H1 (cell line): ENCODE measurements at regions not wholly inside any gene's neighbourhood (a gene's known extent, or its start where the extent isn't known, plus 50 kb on each side); places are given as distances from the start of the nearest gene placed in this dataset.

ENCODE experiments used
- CTCF ChIA-PET: fragments of 300-600 bp; sonication (Branson Sonifier 250); formaldehyde crosslinking; loops from one replicate; lab custom pipeline; 2021; ENCODE audit not compliant: partially characterized antibody; lab: Charles Lee
- POLR2A ChIA-PET: fragments of 300-600 bp; sonication (Branson Sonifier 250); formaldehyde crosslinking; loops from one replicate; lab custom pipeline; 2021; ENCODE audit warnings: inconsistent platforms; ENCODE audit not compliant: partially characterized antibody; lab: Charles Lee
- DNase-seq, 2 experiments: peaks; one replicate each; pipeline versions ENCODE4 v3.0.0 to v3.0.0-alpha.2; 2010 to 2022; ENCODE audit warnings: low spot score in 2 of 2, low read depth in 1 of 2, mixed read lengths in 1 of 2
- FAIRE-seq: peaks from 2 replicates; lab custom pipeline; 2011; peaks lifted over from hg19 to GRCh38; lab: Jason Lieb, UNC
- H2AFZ ChIP-seq: 2 replicates; pipeline ENCODE4 v1.8.1; 2012; ENCODE audit warnings: low read length, inconsistent platforms
- H2AK5ac ChIP-seq: 2 replicates; pipeline ENCODE4 v1.6.1; 2013; ENCODE audit warnings: low read depth, low read length
- H2BK120ac ChIP-seq: replicated peaks from 2 replicates; pipeline ENCODE3; 2013; ENCODE audit warnings: low read depth, low read length, inconsistent platforms
- H2BK12ac ChIP-seq: 2 replicates; pipeline ENCODE4 v1.6.1; 2013; ENCODE audit warnings: low read depth, low read length
- H2BK15ac ChIP-seq: 2 replicates; pipeline ENCODE4 v1.6.1; 2013; ENCODE audit warnings: low read length
- H2BK20ac ChIP-seq: 2 replicates; pipeline ENCODE4 v1.6.1; 2013; ENCODE audit warnings: low read length
- H2BK5ac ChIP-seq: 2 replicates; pipeline ENCODE4 v1.6.1; 2013; ENCODE audit warnings: low read depth, low read length
- H3K14ac ChIP-seq: 2 replicates; pipeline ENCODE4 v1.6.1; 2013; ENCODE audit warnings: inconsistent platforms; ENCODE audit not compliant: insufficient read length
- H3K18ac ChIP-seq: 2 replicates; pipeline ENCODE4 v1.6.1; 2013; ENCODE audit warnings: low read length; ENCODE audit errors: extremely low read depth
- H3K23ac ChIP-seq: 2 replicates; pipeline ENCODE4 v1.6.1; 2013; ENCODE audit warnings: inconsistent platforms; ENCODE audit not compliant: insufficient read length
- H3K23me2 ChIP-seq: 2 replicates; pipeline ENCODE4 v1.6.1; 2013; ENCODE audit warnings: low read depth, low read length
- H3K27ac ChIP-seq: 2 replicates; pipeline ENCODE4 v1.6.1; 2011; ENCODE audit warnings: low read depth, low read length, inconsistent platforms
- H3K27me3 ChIP-seq, 4 experiments: replicated peaks in 1 of 4; 1 replicate in 1 of 4; 2 replicates in 3 of 4; pipeline versions ENCODE4 v1.6.1 to v1.8.1; 2011 to 2013; ENCODE audit warnings: low read length in 3 of 4, mild to moderate bottlenecking in 3 of 4, inconsistent platforms in 2 of 4, mixed read lengths in 2 of 4, moderate library complexity in 1 of 4; ENCODE audit not compliant: control insufficient read depth in 3 of 4, insufficient read depth in 3 of 4; ENCODE audit errors: extremely low read depth in 1 of 4
- H3K36me3 ChIP-seq, 4 experiments: 2 replicates each; pipeline versions ENCODE4 v1.6.1 to v1.8.1; 2011 to 2013; ENCODE audit warnings: mild to moderate bottlenecking in 4 of 4, low read length in 3 of 4, moderate library complexity in 2 of 4, control low read depth in 1 of 4, inconsistent platforms in 1 of 4; ENCODE audit not compliant: insufficient read depth in 4 of 4, control insufficient read depth in 2 of 4
- H3K4ac ChIP-seq: replicated peaks from 2 replicates; pipeline ENCODE3; 2013; ENCODE audit warnings: low read length, low read depth, mixed read lengths, inconsistent platforms; ENCODE audit not compliant: insufficient read length
- H3K4me1 ChIP-seq, 4 experiments: replicated peaks in 1 of 4; 1 replicate in 1 of 4; 2 replicates in 3 of 4; pipeline versions ENCODE4 v1.6.1 to v1.8.1; 2011 to 2013; ENCODE audit warnings: low read length in 3 of 4, inconsistent platforms in 2 of 4, mixed read lengths in 1 of 4; ENCODE audit not compliant: insufficient read depth in 4 of 4, control insufficient read depth in 3 of 4
- H3K4me2 ChIP-seq, 2 experiments: 2 replicates each; pipeline versions ENCODE4 v1.6.1 to v1.8.1; 2011 to 2013; ENCODE audit warnings: low read depth in 2 of 2, low read length in 2 of 2, control low read depth in 1 of 2, inconsistent platforms in 1 of 2, mild to moderate bottlenecking in 1 of 2; ENCODE audit not compliant: insufficient read depth in 1 of 2
- H3K4me3 ChIP-seq, 4 experiments: fragments of 200-600, 300-600 bp in 1 of 4; sonication (generic), shearing (Covaris generic), sonication (Bioruptor Twin) in 1 of 4; 2 replicates each; pipeline versions ENCODE4 v1.5.1 to v1.8.1; 2011 to 2016; ENCODE audit warnings: low read length in 4 of 4, low read depth in 3 of 4, control low read depth in 2 of 4, inconsistent platforms in 2 of 4, mild to moderate bottlenecking in 2 of 4, mixed read lengths in 1 of 4, moderate library complexity in 1 of 4; ENCODE audit not compliant: insufficient read depth in 2 of 4; ENCODE audit errors: extremely low read depth in 1 of 4
- H3K56ac ChIP-seq: replicated peaks from 2 replicates; pipeline ENCODE3; 2013; ENCODE audit warnings: low read depth, mild to moderate bottlenecking, mixed read lengths, low read length, inconsistent platforms; ENCODE audit not compliant: insufficient read length
- H3K79me1 ChIP-seq: 2 replicates; pipeline ENCODE4 v1.6.1; 2013; ENCODE audit warnings: low read depth, low read length, control low read depth
- H3K79me2 ChIP-seq, 2 experiments: 2 replicates each; pipeline versions ENCODE4 v1.6.1 to v1.8.1; 2012 to 2013; ENCODE audit warnings: low read length in 2 of 2, mild to moderate bottlenecking in 2 of 2, inconsistent platforms in 1 of 2; ENCODE audit not compliant: insufficient read depth in 2 of 2, control insufficient read depth in 1 of 2
- H3K9ac ChIP-seq, 4 experiments: replicated peaks in 1 of 4; 1 replicate in 1 of 4; 2 replicates in 3 of 4; pipeline versions ENCODE4 v1.6.1 to v1.8.1; 2011 to 2013; ENCODE audit warnings: low read depth in 3 of 4, low read length in 3 of 4, control low read depth in 2 of 4, mild to moderate bottlenecking in 2 of 4, moderate library complexity in 2 of 4, inconsistent platforms in 1 of 4; ENCODE audit errors: extremely low read depth in 1 of 4
- H3K9me3 ChIP-seq, 2 experiments: 2 replicates each; pipeline versions ENCODE4 v1.6.1 to v1.8.1; 2012 to 2013; ENCODE audit warnings: mild to moderate bottlenecking in 2 of 2, moderate library complexity in 2 of 2, control low read depth in 1 of 2, inconsistent platforms in 1 of 2, low read depth in 1 of 2, low read length in 1 of 2, mixed read lengths in 1 of 2; ENCODE audit not compliant: insufficient read depth in 2 of 2
- H4K20me1 ChIP-seq, 2 experiments: replicated peaks in 1 of 2; 2 replicates each; pipeline versions ENCODE3 to v1.8.1; 2011 to 2013; ENCODE audit warnings: inconsistent platforms in 2 of 2, low read length in 2 of 2, mild to moderate bottlenecking in 1 of 2; ENCODE audit not compliant: insufficient read depth in 2 of 2, control insufficient read depth in 1 of 2
- H4K5ac ChIP-seq: 2 replicates; pipeline ENCODE4 v1.6.1; 2013; ENCODE audit warnings: low read length, low read depth, mixed read lengths, inconsistent platforms; ENCODE audit not compliant: insufficient read length
- H4K8ac ChIP-seq: 2 replicates; pipeline ENCODE4 v1.8.0; 2013; ENCODE audit warnings: mild to moderate bottlenecking, moderate library complexity, low read length, inconsistent platforms; ENCODE audit not compliant: insufficient read depth; ENCODE audit errors: extremely low read depth
- H4K91ac ChIP-seq: replicated peaks from 2 replicates; pipeline ENCODE3; 2013; ENCODE audit warnings: low read length, mixed read lengths, inconsistent platforms; ENCODE audit not compliant: insufficient read length
- ASH2L ChIP-seq: fragments of 200-600, 300-600 bp; sonication (generic); IDR thresholded peaks from one replicate; pipeline ENCODE4 v1.7.1; 2017; ENCODE audit warnings: low read length
- CBX5 ChIP-seq: fragments of 300-800, 300-1000 bp; sonication (generic); IDR thresholded peaks from 2 replicates; pipeline ENCODE4 v1.7.1; 2016; ENCODE audit warnings: antibody characterized with exemption, low read length, low read depth
- CEBPB ChIP-seq: IDR thresholded peaks from 2 replicates; pipeline ENCODE4 v1.6.1; 2012; ENCODE audit warnings: low read depth, low read length
- CTBP2 ChIP-seq: IDR thresholded peaks from 2 replicates; pipeline ENCODE4 v1.7.0; 2011; ENCODE audit warnings: borderline replicate concordance, mild to moderate bottlenecking, moderate library complexity, mixed read lengths, low read length; ENCODE audit not compliant: insufficient read depth, insufficient read length
- EGR1 ChIP-seq: IDR thresholded peaks from 2 replicates; pipeline ENCODE4 v1.6.1; 2011; ENCODE audit warnings: low read depth, low read length, borderline replicate concordance
- GABPA ChIP-seq: IDR thresholded peaks from 2 replicates; pipeline ENCODE4 v1.6.1; 2011; ENCODE audit warnings: mild to moderate bottlenecking, low read length, moderate library complexity, borderline replicate concordance; ENCODE audit not compliant: insufficient read depth
- GTF2F1 ChIP-seq: IDR thresholded peaks from 2 replicates; pipeline ENCODE4 v1.6.1; 2012; ENCODE audit warnings: low read depth, low read length, improper control_type of control experiment, borderline replicate concordance
- PHF8 ChIP-seq: fragments of 200-600 bp; sonication (generic); conservative IDR thresholded peaks from 2 replicates; pipeline ENCODE4 v1.7.1; 2012; ENCODE audit warnings: low read depth, mild to moderate bottlenecking, inconsistent platforms, low read length, moderate library complexity
- RBBP5 ChIP-seq: IDR thresholded peaks from 2 replicates; pipeline ENCODE4 v1.7.1; 2012; ENCODE audit warnings: low read depth, mild to moderate bottlenecking, inconsistent platforms, low read length, moderate library complexity, borderline replicate concordance
- RNF2 ChIP-seq: fragments of 200-900, 300-1000 bp; sonication (generic); IDR thresholded peaks from 2 replicates; pipeline ENCODE4 v1.7.1; 2016; ENCODE audit warnings: borderline replicate concordance, low read depth, mild to moderate bottlenecking, antibody characterized with exemption, low read length; ENCODE audit not compliant: poor library complexity, severe bottlenecking; ENCODE audit errors: missing control alignments
- SAP30 ChIP-seq: fragments of 300-600 bp; sonication (generic); IDR thresholded peaks from 2 replicates; pipeline ENCODE4 v1.7.1; 2012; ENCODE audit warnings: low read length, moderate library complexity, mild to moderate bottlenecking, inconsistent platforms; ENCODE audit not compliant: insufficient read depth, insufficient replicate concordance
- SRF ChIP-seq: IDR thresholded peaks from 2 replicates; pipeline ENCODE4 v1.6.1; 2011; ENCODE audit warnings: mild to moderate bottlenecking, low read depth, low read length, moderate library complexity
- TAF1 ChIP-seq: IDR thresholded peaks from 2 replicates; pipeline ENCODE4 v1.6.1; 2011; ENCODE audit warnings: mild to moderate bottlenecking, low read depth, low read length
- ZNF274 ChIP-seq: IDR thresholded peaks from 2 replicates; pipeline ENCODE4 v1.7.0; 2012; ENCODE audit warnings: low read length, borderline replicate concordance; ENCODE audit errors: extremely low read depth
- WGBS, 2 experiments: shearing (Covaris generic) in 1 of 2; methylation state at CpG; one replicate each; pipeline versions ENCODE4 v1.1.6 to v1.1.7; 2013 to 2015; ENCODE audit warnings: low lambda C conversion rate in 2 of 2, mixed read lengths in 2 of 2, inconsistent platforms in 1 of 2, low coverage in 1 of 2, missing lambda C conversion rate in 1 of 2; ENCODE audit not compliant: insufficient replicate concordance in 2 of 2, insufficient coverage in 1 of 2, insufficient read length in 1 of 2; ENCODE audit errors: extremely low coverage in 1 of 2, missing lambda C conversion rate in 1 of 2; 5-methylcytosine and 5-hydroxymethylcytosine counted together

- 92% methylated on average over 5 of the region's 5 CpGs; no CpG with 5 or more reads in 1 of the 2 experiments for WGBS, 2 experiments
- ChIA-PET CTCF (interaction anchor here (0.5 kb wide), 1 partner anchor 404 kb away, joined by 3 read pairs; no protein-coding TSS in a partner anchor), POLR2A (no interaction called here)
- no peak overlapping the region for H3K14ac ChIP-seq
- no peak overlapping the region for H3K18ac ChIP-seq
- H3K23me2 ChIP-seq = no peaks in the 10 kb centered on the region
- no peak overlapping the region for H2BK5ac ChIP-seq
- no peaks in the 10 kb centered on the region for H3K79me2 ChIP-seq
- H3K23ac ChIP-seq = no peak overlapping the region
- DNase-seq (no peak), FAIRE-seq (no peak)
- no peak overlapping the region for H3K4ac ChIP-seq
- H2BK12ac ChIP-seq = no peak overlapping the region
- no peak overlapping the region for H4K91ac ChIP-seq
- no peak overlapping the region for H3K9ac ChIP-seq
- H3K36me3 ChIP-seq = no peaks in the 10 kb centered on the region
- no peak overlapping the region for H3K4me3 ChIP-seq
- H3K4me2 ChIP-seq = no peak overlapping the region
- H3K27ac ChIP-seq = no peak overlapping the region
- H4K20me1 ChIP-seq = no peaks in the 10 kb centered on the region
- no peak overlapping the region for H4K5ac ChIP-seq
- no peak overlapping the region for H2AK5ac ChIP-seq
- no peak overlapping the region for H2BK15ac ChIP-seq
- no peak overlapping the region for H2BK20ac ChIP-seq
- H3K56ac ChIP-seq = no peak overlapping the region
- no peaks in the 10 kb centered on the region for H3K9me3 ChIP-seq
- no peaks in the 10 kb centered on the region for H3K4me1 ChIP-seq
- H2AFZ ChIP-seq = no peak overlapping the region
- H3K79me1 ChIP-seq = no peaks in the 10 kb centered on the region
- H2BK120ac ChIP-seq = no peak overlapping the region
- no peaks in the 10 kb centered on the region for H3K27me3 ChIP-seq
- H4K8ac ChIP-seq = no peak overlapping the region
- no peak for TF ChIP-seq ASH2L
- TF ChIP-seq RNF2 = no peak
- no peak for TF ChIP-seq CBX5
- TF ChIP-seq SRF = no peak
- TF ChIP-seq TAF1 = no peak
- TF ChIP-seq GABPA = no peak
- no peak for TF ChIP-seq EGR1
- TF ChIP-seq ZNF274 = no peak
- no peak for TF ChIP-seq CTBP2
- no peak for TF ChIP-seq CEBPB
- no peak for TF ChIP-seq PHF8
- TF ChIP-seq GTF2F1 = no peak
- no peak for TF ChIP-seq SAP30
- TF ChIP-seq RBBP5 = no peak
Observed at GRCh38 chr2:22056621-22057132, 932.9 kb downstream of the TDRD15 start.
